ENCODE measurements at regions not wholly inside any gene's neighbourhood (a gene's known extent, or its start where the extent isn't known, plus 50 kb on each side); places are given as distances from the start of the nearest gene placed in this dataset.

GRCh38 chr10:29068302-29068701, 220.6 kb upstream of the LYZL1 start:
- no peak for DNase-seq (ENCODE audit: insufficient read length, low spot score, missing footprints)
- TF ChIP-seq, protein P1, sequence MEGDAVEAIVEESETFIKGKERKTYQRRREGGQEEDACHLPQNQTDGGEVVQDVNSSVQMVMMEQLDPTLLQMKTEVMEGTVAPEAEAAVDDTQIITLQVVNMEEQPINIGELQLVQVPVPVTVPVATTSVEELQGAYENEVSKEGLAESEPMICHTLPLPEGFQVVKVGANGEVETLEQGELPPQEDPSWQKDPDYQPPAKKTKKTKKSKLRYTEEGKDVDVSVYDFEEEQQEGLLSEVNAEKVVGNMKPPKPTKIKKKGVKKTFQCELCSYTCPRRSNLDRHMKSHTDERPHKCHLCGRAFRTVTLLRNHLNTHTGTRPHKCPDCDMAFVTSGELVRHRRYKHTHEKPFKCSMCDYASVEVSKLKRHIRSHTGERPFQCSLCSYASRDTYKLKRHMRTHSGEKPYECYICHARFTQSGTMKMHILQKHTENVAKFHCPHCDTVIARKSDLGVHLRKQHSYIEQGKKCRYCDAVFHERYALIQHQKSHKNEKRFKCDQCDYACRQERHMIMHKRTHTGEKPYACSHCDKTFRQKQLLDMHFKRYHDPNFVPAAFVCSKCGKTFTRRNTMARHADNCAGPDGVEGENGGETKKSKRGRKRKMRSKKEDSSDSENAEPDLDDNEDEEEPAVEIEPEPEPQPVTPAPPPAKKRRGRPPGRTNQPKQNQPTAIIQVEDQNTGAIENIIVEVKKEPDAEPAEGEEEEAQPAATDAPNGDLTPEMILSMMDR (IDR thresholded peaks at IDR 0.05; ENCODE audit: extremely low read depth, low read depth, low read length) = no peak

DNA sequence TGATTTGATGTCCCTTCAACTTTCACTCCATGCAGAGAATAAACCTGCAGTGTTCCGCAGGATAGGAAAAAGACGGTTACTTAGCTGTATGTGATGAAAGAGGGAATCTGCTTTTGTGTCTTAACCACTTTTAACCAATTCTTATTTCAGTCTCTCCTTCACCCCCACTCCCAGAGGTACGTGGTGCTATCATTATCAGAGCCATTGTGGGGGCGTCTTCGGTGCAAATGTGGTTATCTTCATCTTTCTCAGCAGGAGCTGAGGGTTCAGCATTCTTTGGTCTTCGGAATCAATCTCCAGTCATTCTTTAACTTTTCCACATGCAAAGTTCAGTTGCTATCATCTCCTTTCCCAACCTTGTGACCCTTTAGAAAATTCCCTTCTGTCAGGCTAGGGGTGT, 219.9 kb upstream of the LYZL1 start:
- H2AFZ ChIP-seq (ENCODE audit: low read length) = no peak overlapping the region
- TF ChIP-seq, protein P1 (IDR thresholded peaks at IDR 0.05; ENCODE audit: extremely low read depth, low read depth, low read length) = no peak
- no peak for DNase-seq (ENCODE audit: insufficient read length, low spot score, missing footprints)
- no peaks in the 10 kb centered on the region for H3K36me3 ChIP-seq (ENCODE audit: insufficient read depth, low read length)
- no peak overlapping the region for H3K4me2 ChIP-seq (ENCODE audit: insufficient read depth, low read length)
- no peak overlapping the region for H3K27ac ChIP-seq (ENCODE audit: low read depth, low read length)
- peaks cover 32% of the 10 kb centered on the region for H3K27me3 ChIP-seq (ENCODE audit: insufficient read depth, low read length)
- H4K20me1 ChIP-seq (ENCODE audit: insufficient read depth, low read length) = no peaks in the 10 kb centered on the region
- H3K9me3 ChIP-seq (ENCODE audit: low read depth, low read length) = no peaks in the 10 kb centered on the region
- no peaks in the 10 kb centered on the region for H3K79me2 ChIP-seq (ENCODE audit: insufficient read depth, low read length)
- peaks cover 11% of the 10 kb centered on the region for H3K4me1 ChIP-seq (ENCODE audit: insufficient read depth, low read length)
- H3K4me3 ChIP-seq (ENCODE audit: insufficient read depth, low read length) = no peak overlapping the region

More at GRCh38 chr10:29068302-29068701, 220.6 kb upstream of the LYZL1 start:
- peaks cover 31% of the 10 kb centered on the region for H3K27me3 ChIP-seq (ENCODE audit: insufficient read depth, low read length)
- H3K79me2 ChIP-seq (ENCODE audit: insufficient read depth, low read length) = no peaks in the 10 kb centered on the region
- no peak overlapping the region for H3K27ac ChIP-seq (ENCODE audit: low read depth, low read length)
- H3K36me3 ChIP-seq (ENCODE audit: insufficient read depth, low read length) = no peaks in the 10 kb centered on the region
- no peaks in the 10 kb centered on the region for H4K20me1 ChIP-seq (ENCODE audit: insufficient read depth, low read length)
- no peak overlapping the region for H2AFZ ChIP-seq (ENCODE audit: low read length)
- peaks cover 14% of the 10 kb centered on the region for H3K4me1 ChIP-seq (ENCODE audit: insufficient read depth, low read length)
- no peak overlapping the region for H3K4me2 ChIP-seq (ENCODE audit: insufficient read depth, low read length)
- H3K4me3 ChIP-seq (ENCODE audit: insufficient read depth, low read length) = no peak overlapping the region
- no peaks in the 10 kb centered on the region for H3K9me3 ChIP-seq (ENCODE audit: low read depth, low read length)

DNA sequence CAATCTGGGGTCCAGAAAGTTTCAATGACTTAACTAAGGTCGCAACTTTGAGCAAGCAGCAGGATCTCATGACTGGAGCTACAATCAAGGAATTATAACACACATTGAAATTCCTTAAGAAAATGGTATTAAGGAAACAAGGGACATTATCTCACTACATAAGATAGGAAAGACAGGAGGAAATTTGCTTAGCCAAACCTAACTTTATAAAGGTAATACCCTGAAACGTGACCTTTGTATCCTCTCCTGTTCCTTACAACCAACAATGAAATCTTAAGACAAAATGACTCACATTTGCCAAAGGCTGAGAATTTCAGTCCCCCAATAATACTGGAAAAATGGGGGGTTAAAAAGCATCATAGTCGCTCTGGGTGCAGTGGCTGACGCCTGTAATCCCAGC, 218.9 kb upstream of the LYZL1 start:
- TF ChIP-seq, protein P1 (IDR thresholded peaks at IDR 0.05; ENCODE audit: extremely low read depth, low read depth, low read length) = no peak
- Histone ChIP-seq H3K4me2 (ENCODE audit: insufficient read depth, low read length) (no peak overlapping the region), H3K9me3 (ENCODE audit: low read depth, low read length) (no peaks in the 10 kb centered on the region), H3K4me1 (ENCODE audit: insufficient read depth, low read length) (peaks cover 3% of the 10 kb centered on the region), H3K36me3 (ENCODE audit: insufficient read depth, low read length) (no peaks in the 10 kb centered on the region), H4K20me1 (ENCODE audit: insufficient read depth, low read length) (no peaks in the 10 kb centered on the region), H3K79me2 (ENCODE audit: insufficient read depth, low read length) (no peaks in the 10 kb centered on the region), H2AFZ (ENCODE audit: low read length) (no peak overlapping the region), H3K27me3 (ENCODE audit: insufficient read depth, low read length) (peaks cover 32% of the 10 kb centered on the region), H3K27ac (ENCODE audit: low read depth, low read length) (no peak overlapping the region), H3K4me3 (ENCODE audit: insufficient read depth, low read length) (no peak overlapping the region)
- DNase-seq (ENCODE audit: insufficient read length, low spot score, missing footprints) = no peak

DNA sequence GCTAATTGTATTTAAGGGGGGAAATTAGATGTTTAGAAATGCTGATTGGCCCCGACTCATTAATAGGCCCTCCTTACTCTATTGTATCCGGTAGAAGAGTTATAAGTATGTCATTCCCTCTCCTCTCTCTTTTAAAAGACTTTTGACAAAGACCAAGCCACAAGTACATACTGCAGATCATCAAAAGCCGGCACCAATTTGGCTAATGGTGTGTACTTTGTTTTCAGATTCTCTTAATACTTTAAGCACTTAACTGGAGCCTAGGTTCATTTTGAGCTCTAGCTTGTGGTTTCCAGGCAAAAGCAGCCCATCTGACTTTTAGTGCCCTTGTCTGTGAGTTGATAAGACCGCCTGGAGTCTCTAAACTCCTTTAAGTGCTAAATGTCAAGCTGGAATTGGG, 210.0 kb upstream of the LYZL1 start:
- TF ChIP-seq, protein P1 (IDR thresholded peaks at IDR 0.05; ENCODE audit: extremely low read depth, low read depth, low read length) = no peak
- Histone ChIP-seq H4K20me1 (ENCODE audit: insufficient read depth, low read length) (no peaks in the 10 kb centered on the region), H3K27ac (ENCODE audit: low read depth, low read length) (no peak overlapping the region), H3K4me2 (ENCODE audit: insufficient read depth, low read length) (no peak overlapping the region), H3K36me3 (ENCODE audit: insufficient read depth, low read length) (no peaks in the 10 kb centered on the region), H2AFZ (ENCODE audit: low read length) (no peak overlapping the region), H3K9me3 (ENCODE audit: low read depth, low read length) (no peaks in the 10 kb centered on the region), H3K79me2 (ENCODE audit: insufficient read depth, low read length) (no peaks in the 10 kb centered on the region), H3K4me1 (ENCODE audit: insufficient read depth, low read length) (no peaks in the 10 kb centered on the region), H3K4me3 (ENCODE audit: insufficient read depth, low read length) (no peak overlapping the region), H3K27me3 (ENCODE audit: insufficient read depth, low read length) (peaks cover 13% of the 10 kb centered on the region)
- no peak for DNase-seq (ENCODE audit: insufficient read length, low spot score, missing footprints)

Measured in osteoblast (primary cell).